HG03135 (cell line): ENCODE measurements at regions not wholly inside any gene's neighbourhood (a gene's known extent, or its start where the extent isn't known, plus 50 kb on each side); places are given as distances from the start of the nearest gene placed in this dataset.

Experiments
- ATAC-seq: cut with Tn5 transposase; IDR thresholded peaks from one replicate; pipeline ENCODE4 v1.9.1; 2021; ENCODE audit warnings: mild to moderate bottlenecking, moderate library complexity; ENCODE audit not compliant: unreplicated experiment

DNA sequence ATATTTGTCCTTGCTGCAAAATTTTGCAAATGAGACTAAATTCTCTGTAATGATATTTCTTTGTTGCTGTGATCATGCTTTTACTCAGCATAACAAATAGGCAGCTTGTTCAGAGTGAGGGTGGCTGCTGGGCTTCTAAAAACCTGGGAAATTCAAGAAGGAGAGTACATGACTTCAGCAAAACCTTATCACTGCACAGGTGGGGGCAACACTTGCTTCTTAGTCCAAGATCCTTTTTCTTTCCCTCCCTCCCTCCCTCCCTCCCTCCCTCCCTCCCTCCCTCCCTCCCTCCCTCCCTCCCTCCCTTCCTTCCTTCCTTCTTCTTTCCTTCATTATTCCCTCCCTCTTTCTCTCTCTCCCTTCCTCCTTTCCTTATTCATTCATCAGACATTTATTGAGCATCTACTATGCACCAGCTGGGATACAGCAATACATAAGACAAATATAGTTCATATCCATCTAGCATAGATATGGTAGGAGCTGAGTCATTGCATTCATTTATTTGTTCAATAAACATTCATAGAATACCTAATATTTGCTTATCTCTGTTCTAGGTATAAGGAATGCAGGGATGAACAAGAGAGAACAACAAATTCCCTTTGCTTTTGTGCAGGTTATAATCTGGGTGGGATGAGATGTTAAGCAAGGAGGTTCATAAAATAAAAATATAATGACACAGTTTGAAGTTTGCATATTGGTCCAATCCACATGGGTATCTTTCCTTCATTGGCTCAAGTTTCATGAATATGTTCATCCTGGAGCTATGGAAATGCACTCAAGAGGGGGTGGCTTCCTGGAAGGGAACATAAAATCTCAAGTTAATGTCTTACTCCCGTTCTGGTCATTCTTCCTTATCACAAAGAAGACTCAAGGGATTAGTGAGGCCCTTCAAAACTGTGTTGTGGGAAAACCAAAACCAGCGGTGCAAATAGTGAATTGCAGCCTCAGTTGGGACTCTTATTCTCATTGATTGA, 210.7 kb downstream of the PDCD6IP start:
- no peak for ATAC-seq

GRCh38 chr3:34011171-34012101, 213.0 kb downstream of the PDCD6IP start:
- ATAC-seq, result no peak

DNA sequence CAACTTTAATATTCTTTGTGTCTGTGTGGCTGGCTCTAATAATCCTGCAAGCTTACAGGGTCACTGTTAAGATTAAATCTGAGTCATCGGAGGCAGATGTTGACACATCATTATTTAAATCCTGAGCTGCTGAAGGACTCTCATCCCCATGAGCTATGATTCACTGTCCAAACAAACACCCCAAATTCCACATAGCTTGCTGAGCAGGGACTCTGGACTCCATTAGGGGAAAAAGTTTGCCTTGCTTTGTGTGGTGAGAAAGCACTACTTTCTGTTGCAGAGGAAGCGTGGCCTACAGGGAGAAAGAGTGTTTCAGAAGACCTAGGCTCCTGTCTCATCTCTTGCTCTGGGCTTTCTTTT, 213.7 kb downstream of the PDCD6IP start:
- ATAC-seq, result no peak

GRCh38 chr3:34013818-34014570, 215.6 kb downstream of the PDCD6IP start:
- ATAC-seq, result no peak

DNA sequence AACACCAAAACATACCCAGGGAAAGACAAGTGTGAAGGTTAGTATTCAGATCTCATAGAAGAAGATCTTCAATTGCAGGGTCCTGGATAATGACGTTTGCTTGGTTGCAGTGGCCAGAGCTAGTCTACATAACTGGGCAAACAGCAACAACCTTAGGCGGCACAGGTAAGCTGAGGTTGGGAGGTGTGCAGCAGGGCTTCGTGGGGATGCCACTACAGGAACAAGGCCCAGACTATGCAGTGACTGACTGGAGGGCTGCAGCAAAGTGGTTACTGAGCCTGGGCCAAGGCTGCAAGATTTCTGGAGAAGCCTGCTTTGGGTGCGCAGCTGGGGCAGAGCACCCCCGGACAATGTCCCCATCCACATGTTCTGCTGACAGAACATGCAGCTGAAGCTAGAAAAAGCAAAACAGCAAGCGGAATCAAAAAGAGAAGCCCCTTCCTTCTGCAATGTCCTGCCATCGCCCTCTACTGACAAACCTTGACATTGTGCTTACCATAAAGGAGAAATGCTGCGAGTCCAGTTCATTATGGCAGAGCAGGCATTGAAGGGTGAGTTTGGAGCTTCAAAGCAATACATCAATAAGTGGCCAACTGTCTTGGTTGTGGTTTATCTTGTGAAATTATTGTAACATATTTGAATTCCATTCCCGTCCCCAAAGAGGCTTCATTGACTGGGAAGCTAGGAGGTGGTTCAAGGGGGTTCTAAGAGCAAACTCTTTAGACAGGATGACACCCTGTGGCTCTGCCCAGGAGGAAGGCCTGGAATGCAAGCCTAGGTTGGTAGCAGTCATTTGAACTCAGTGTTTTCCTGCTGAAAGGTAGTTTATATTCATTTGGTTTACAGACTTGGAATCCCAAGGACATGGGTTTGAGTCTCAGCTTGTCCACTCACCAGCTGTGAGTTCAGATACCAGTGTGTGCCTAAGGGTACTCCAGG, 217.0 kb downstream of the PDCD6IP start:
- ATAC-seq, result no peak

GRCh38 chr3:34016925-34017587, 218.6 kb downstream of the PDCD6IP start:
- ATAC-seq, result peak; percentile 48

DNA sequence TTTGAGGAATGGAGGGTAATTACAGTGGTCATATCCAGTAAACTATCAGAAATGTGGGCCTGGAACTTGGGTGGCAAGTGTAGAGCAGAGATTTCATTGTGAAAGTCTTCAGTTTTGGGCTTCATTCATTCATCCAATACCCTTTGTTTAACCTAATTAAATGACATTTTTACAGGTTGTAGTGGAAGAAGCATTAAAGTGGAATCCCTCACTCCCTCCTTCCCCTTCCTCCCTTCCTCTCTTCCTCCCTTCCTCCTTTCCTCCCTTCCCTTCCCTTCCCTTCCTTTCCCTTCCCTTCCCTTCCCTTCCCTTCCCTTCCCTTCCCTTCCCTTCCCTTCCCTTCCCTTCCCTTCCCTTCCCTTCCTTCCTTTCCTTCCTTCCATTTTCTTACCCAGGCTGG, 219.3 kb downstream of the PDCD6IP start:
- no peak for ATAC-seq

DNA sequence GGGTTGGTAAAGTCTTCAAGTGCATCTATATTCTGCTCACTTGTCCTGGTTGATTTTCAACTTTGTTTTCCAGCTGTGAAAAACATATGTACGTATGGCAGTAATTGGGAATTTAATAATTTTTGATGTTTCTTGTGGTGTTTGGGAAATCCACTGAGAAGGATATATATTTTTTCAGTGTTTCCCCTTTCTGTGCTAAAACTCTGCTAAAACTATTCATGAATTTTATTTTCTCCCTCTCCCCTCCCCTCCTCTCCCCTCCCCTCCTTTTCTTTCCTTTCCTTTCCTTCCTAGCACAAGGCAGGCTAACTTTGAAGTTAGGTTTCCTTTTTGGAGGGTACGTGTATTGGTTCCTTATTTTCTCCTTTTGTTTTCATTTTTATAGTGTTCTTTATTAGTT, 220.7 kb downstream of the PDCD6IP start:
- ATAC-seq, result no peak

- no peak for ATAC-seq
These were observed 221.7 kb downstream of the PDCD6IP start for GRCh38 chr3:34020170-34020569.

DNA sequence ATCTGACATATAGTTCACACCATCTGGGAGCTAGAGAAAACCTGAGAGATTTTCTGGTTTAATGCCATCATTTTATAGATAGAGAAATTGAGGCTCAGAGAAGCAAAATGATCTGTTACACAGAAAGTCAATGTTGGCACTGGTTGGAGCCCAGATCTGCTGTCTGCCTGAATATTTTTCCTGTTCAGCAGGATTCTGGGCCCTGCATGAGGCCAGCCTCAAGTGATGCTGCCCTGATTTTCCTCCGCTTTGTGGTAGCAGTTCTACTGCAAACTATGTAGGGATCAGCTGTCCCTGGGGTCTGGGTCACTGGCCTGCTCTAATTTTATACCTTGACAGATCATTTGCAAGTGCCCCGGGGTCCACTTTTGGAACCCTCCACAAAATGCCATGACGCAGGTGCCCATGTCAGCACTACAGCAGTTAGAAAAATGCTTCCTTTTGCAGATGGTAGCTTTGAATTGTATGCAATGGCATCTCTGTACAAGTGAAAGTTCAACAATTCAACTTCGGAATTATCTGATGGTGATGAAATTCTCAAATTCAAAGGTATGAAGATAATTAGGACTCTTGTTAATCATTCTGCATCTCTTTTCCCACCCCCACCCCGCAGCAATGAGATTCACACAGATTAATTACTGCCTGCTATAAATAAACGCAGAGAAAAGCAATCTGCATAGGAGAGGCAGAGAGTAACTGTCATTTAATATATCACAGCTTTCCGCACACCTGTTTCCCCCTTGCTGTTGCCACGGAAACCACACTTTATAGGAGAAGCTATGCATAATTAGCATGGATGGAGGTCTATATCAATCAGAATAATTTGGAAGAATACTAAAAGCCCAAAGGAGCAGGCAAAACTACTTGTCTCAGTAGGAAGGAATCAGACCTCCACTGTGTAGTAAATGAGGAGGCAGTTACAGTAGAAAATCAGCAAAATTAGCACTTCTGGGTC, 222.6 kb downstream of the PDCD6IP start:
- no peak for ATAC-seq

DNA sequence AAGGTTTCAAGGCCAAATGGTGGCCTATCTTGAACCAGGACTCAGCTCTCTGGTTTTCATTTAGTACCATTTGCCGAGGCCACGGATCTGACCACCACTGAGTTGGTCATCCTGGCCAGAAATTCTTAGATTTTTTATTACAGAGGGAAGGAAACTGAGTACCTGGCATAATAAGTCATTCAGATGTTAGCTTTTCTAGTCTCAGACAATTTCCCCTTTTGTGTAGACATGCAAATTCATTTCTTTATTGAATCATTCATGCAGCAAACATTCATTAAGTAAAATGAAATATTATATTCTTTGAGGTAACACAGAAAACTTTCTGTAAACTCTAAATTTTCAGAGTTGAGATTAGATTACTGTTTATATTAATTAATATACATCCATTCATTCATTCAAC, 223.7 kb downstream of the PDCD6IP start:
- no peak for ATAC-seq

DNA sequence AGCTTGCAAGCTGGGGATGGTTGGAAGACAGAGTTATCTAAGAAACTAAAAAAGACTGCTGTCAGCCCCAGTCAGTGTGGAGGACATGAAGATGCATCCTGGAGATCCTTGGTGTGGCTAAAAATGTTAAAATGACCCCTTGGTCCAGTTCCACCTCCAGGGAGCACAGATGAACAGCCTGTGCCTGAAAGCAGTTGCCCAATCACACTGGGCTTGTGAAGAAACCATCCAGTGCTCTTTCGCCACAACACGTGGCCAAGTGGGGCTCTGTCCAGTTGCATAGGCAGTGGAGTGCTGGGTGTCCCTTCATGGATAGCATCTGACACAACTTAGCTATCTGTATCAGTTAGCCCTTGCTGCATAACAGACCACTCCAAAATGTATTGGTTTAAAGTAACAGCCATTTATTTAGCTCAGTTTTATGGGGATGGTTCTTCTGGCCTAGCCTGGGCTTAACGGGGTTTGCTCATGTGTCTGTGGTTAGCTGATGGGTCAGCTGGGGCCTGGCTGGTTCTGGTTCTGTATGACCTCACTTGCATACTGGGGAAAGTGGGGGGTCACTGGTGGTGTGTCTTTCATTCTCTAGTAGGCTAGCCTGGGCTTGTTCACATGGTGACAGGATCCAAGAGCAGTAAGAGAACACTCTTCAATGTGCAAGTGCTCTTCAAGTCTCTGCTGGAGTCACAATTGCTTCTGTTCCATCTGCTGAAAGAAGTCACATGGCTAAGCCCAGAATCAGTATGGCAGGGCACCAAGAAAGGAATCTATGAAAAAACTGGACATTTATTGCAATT, 226.2 kb downstream of the PDCD6IP start:
- no peak for ATAC-seq

- no peak for ATAC-seq
These were observed 235.4 kb downstream of the PDCD6IP start for GRCh38 chr3:34033839-34034238.

DNA sequence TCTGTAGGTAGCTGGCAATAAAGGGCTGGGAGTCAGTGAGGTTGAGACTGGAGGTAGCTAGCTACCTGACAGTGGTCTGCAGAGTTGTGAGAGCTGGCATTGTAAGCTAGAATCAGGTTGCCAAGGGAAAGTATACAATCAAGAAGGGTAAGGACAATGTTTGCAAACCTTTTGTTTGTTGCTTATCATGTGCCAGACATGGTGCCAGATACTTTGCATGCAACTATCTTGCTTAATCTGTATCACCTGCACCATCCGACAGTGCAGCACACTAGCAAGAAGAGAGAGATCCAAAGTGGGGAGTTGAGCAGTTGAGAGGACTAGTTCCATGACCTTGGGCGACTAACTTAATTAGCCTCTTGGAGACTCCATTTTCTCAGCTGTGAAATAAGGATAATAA, 236.4 kb downstream of the PDCD6IP start:
- no peak for ATAC-seq

DNA sequence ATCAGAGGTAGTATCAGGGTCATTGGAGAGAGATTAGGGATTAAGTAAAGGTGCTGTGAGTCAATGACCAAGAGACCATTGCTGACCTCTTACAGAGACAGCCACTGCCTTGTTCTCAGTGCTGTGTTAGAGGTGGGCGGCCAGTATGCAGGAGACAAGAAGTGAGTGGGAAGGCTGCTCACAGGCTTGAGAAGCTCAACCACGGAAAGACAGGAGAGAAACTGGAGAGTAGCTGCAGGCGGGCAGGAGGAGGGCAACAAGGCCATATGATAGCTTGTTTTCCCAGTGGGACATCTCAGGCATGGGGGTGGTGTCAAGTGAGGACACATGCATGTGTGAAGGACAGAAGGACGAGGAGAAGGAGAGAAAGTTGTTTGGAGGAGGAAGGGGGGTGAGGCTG, 237.3 kb downstream of the PDCD6IP start:
- ATAC-seq, result no peak

DNA sequence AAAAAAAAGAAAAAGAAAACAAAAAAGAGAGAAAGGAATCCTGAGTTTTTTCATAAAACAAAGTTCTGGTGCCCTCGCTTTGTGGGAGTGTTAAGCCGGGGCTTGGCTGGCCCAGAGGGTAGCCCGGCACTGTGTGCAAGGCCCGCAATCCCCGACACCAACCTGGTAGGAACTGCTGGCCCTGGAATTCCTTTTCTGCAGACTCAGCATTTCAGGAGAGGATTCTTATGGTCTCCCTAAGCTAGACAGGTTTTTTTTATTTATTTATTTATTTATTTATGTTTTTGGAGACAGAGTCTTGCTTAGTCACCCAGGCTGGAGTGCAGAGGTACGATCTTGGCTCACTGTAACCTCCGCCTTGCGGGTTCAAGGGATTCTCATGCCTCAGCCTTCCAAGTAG, 238.8 kb downstream of the PDCD6IP start:
- ATAC-seq, result no peak

GRCh38 chr3:34038131-34038530, 239.7 kb downstream of the PDCD6IP start:
- no peak for ATAC-seq
